Suppressor macrophage (primary cell): ENCODE measurements at regions not wholly inside any gene's neighbourhood (a gene's known extent, or its start where the extent isn't known, plus 50 kb on each side); places are given as distances from the start of the nearest gene placed in this dataset.
A peak's percentile ranks its signal among the peaks of the same experiment; 100 is the strongest.

ENCODE experiments used
- DNase-seq, 4 experiments: peaks; one replicate each; pipeline ENCODE4 v3.0.0-alpha.2; 2020 to 2022

DNA sequence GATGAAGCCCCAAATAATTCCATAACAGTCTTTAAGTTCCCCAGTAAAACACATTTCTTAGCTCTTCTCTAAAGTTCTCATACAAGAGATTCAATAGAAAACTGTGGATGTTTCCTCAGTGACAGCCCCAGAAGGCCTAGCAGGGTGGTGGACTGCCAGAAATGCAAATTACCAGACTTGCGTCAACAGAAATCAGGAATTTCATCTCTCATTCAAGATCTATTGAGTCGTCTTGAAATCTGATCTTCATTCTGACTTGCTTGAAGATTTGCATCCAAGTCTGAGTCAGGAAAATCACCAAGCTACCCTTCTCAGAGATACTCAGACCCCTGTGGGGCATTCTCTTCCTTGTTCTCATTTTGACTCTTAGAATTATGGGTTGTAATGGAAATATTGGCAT lies 68.9 kb upstream of the NDP start:
- no peak for DNase-seq

DNA sequence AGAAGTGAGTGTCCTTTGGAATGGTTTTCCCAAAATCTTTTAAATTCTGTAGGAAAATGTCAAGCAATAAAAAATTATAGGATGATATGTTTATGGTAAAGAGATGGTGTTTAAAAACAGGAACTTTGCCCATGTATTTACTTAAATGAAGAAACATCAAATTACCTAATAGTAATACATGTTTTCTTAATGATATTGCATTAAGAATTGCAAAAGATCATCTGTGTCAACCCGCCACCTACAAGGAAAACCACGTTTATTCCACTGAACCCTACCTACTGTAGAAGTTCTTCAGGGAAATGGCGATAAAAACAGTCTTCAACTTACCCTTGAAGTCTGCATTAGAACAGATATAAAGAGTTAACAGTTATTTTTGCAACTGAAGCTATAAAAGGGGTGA lies 67.2 kb upstream of the NDP start:
- peak in 3 of 4 experiments; percentile 3 to 38 (median 32) for DNase-seq

DNA sequence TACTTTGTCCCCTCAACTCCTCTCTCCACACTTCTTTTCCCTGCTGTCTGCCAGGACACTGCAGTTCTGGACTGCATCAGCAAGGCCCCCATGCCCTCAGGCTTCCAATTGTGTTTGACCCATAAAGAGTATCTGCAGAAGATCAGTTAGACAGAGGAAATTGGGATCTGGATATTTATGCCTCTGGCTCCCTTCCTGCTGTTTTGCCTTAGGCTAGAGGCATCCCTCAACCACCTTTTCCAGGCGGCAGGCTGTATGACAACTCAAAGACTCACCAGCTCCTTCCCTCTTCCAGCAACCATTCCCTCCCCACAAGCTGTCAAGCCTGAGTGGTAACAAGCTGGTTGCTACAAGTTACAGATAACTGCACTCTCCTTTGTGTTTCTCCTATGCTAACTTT lies 66.4 kb upstream of the NDP start:
- no peak for DNase-seq

DNA sequence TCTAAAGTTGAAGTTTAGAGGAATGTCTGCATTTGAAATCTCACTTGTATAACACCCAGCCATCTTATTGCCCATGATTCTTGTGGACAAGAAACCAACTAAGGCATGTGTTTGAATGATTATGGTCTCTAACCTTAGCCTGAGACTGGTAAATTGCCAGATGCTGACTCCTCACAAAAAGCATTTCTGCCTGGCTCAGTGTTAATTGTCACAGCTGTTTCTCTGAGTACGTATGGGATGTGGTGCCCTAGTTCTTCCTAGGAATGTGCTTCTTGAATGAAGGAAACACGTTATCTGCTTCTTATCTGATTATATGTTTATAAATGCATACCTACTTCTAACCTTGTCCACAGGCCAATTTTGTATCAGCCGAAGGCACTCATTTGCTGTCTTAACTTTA lies 63.1 kb upstream of the NDP start:
- no peak for DNase-seq

DNA sequence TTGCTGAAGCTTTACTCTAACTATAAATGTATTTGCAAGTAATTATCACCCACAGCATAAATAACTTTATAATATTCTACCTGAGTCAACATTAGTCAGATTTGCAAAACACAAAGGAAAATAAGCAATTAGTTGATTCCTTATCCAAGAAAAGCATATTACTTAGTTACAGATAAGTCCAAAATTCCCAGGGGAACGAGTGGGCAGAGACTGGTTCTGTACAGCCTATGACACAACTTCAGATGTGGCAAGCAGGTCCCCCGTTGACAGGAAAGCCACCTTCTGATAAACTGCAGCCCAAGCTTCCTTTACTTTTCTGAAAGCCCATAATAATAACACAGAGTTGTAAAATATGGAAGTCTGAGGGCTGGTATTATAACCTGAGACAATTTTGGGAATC lies 62.4 kb upstream of the NDP start:
- no peak for DNase-seq

DNA sequence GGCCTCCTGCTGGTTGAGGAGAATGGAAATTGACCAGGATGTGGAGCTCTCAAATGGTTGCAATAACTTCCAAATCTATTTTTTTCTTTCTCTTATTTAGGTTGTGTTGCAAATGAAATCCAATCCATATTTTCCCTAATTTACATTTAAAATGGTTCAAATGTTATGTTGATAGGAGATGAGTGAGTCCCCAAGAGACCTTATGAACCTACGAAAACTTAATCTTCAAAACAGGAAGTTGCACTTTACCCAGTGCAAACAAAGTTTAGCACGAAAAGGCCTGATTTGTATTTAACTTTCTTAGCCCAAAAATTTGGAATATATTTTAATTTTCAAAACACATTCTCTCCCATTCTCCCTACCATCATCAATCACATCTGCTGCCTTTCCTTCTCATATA lies 59.3 kb upstream of the NDP start:
- no peak for DNase-seq

DNA sequence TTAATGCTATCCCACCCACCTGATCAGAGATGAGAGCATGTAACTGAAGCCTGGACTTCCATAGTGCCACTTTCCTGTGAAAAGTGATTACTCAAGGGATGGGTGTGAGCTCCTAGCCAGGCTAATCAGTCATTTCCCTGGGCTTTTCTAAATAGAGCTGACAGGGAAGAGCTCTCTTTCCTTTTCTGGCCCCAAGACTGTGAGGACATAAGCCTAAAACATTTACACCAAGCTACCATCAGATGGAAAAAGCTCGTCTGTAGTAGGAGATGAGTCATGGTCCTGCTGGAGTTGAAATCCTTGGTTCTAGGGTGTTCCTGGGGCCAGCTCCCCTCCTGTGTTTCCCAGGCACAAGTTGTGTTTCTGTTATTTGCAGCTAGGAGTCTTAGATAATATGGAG lies 52.4 kb upstream of the NDP start:
- DNase-seq = peak in 2 of 4 experiments; percentile 10 to 52
